Fibroblast of villous mesenchyme (primary cell): ENCODE measurements at regions not wholly inside any gene's neighbourhood (a gene's known extent, or its start where the extent isn't known, plus 50 kb on each side); places are given as distances from the start of the nearest gene placed in this dataset.

Source experiments
- DNase-seq: peaks from one replicate; pipeline ENCODE4 v3.0.0-alpha.2; 2010; ENCODE audit warnings: low read depth
- H3K4me3 ChIP-seq: 2 replicates; pipeline ENCODE4 v1.5.1; 2011; ENCODE audit warnings: low read depth, mild to moderate bottlenecking, low read length
- CTCF ChIP-seq: IDR thresholded peaks from 2 replicates; pipeline ENCODE4 v1.5.1; 2012; ENCODE audit warnings: low read depth, mild to moderate bottlenecking, low read length; ENCODE audit not compliant: insufficient read depth

GRCh38 chr17:52336796-52337195 lies 178.3 kb upstream of the CA10 start:
- H3K4me3 ChIP-seq = no peak overlapping the region
- TF ChIP-seq CTCF = no peak
- no peak for DNase-seq

GRCh38 chr17:52306314-52306713 lies 147.8 kb upstream of the CA10 start:
- DNase-seq = no peak
- TF ChIP-seq CTCF = no peak
- no peak overlapping the region for H3K4me3 ChIP-seq

GRCh38 chr17:52298881-52299280 lies 140.4 kb upstream of the CA10 start:
- TF ChIP-seq CTCF = no peak
- no peak for DNase-seq
- H3K4me3 ChIP-seq = no peak overlapping the region

GRCh38 chr17:52297230-52298010 lies 138.9 kb upstream of the CA10 start:
- H3K4me3 ChIP-seq = no peak overlapping the region
- no peak for TF ChIP-seq CTCF
- DNase-seq = no peak

GRCh38 chr17:52294301-52294700 lies 135.8 kb upstream of the CA10 start:
- DNase-seq = no peak
- no peak for TF ChIP-seq CTCF
- H3K4me3 ChIP-seq = no peak overlapping the region

- no peak overlapping the region for H3K4me3 ChIP-seq
- no peak for TF ChIP-seq CTCF
- DNase-seq = no peak
These were observed 129.1 kb upstream of the CA10 start for GRCh38 chr17:52287611-52288010.

GRCh38 chr17:52283872-52284271 lies 125.4 kb upstream of the CA10 start:
- TF ChIP-seq CTCF = no peak
- DNase-seq = no peak
- no peak overlapping the region for H3K4me3 ChIP-seq
